ENCODE measurements at regions not wholly inside any gene's neighbourhood (a gene's known extent, or its start where the extent isn't known, plus 50 kb on each side); places are given as distances from the start of the nearest gene placed in this dataset.

- no peaks in the 10 kb centered on the region for H3K9me3 ChIP-seq
- DNase-seq (no peak), ATAC-seq (ENCODE audit: low FRiP score in 2 of 2) (no peak)
- H3K27ac ChIP-seq: no peak overlapping the region
- TF ChIP-seq CTCF (IDR thresholded peaks at IDR 0.05) (no peak), EP300 (IDR thresholded peaks at IDR 0.05) (no peak)
- no peaks in the 10 kb centered on the region for H3K27me3 ChIP-seq
- no peak overlapping the region for H3K4me3 ChIP-seq
- 0% methylated on average over 1 of the region's 1 CpG for WGBS, 2 donors
- H3K4me1 ChIP-seq: no peaks in the 10 kb centered on the region
- H3K36me3 ChIP-seq: no peaks in the 10 kb centered on the region
Observed at GRCh38 chr2:228597032-228597431, 415.5 kb upstream of the SPHKAP start.

GRCh38 chr2:228594012-228594411, 412.5 kb upstream of the SPHKAP start:
- Histone ChIP-seq H3K36me3 (no peaks in the 10 kb centered on the region), H3K27ac (no peak overlapping the region), H3K4me1 (no peaks in the 10 kb centered on the region), H3K27me3 (no peaks in the 10 kb centered on the region), H3K4me3 (no peak overlapping the region), H3K9me3 (no peaks in the 10 kb centered on the region)
- WGBS, 2 donors: 52 to 63% methylated on average over 2 of the region's 2 CpGs
- no peak for ATAC-seq (ENCODE audit: low FRiP score in 2 of 2)
- TF ChIP-seq POLR2A (IDR thresholded peaks at IDR 0.05) (no peak), EP300 (IDR thresholded peaks at IDR 0.05) (no peak), CTCF (IDR thresholded peaks at IDR 0.05) (no peak), POLR2AphosphoS5 (IDR thresholded peaks at IDR 0.05) (no peak)
- no peak for DNase-seq

DNA sequence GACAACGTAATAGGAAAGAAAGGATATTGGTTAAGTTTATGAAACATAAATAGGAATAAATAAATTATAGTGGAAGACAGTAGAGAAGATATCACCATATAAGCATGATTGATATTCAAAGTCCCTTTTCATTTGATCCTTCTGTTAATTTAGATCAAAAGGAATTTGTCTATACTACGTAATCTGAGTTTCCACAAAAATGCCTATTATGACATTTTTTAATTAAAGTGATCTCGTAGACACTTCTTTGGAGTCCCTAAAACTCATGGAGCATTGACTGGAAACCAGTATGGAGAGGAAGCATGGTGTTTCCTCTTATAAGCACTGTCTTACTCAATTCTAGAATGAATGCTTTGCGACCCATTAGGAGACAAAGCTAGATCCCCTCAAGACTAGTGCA, 411.4 kb upstream of the SPHKAP start:
- ATAC-seq (ENCODE audit: low FRiP score in 2 of 2): no peak
- no peaks in the 10 kb centered on the region for H3K36me3 ChIP-seq
- H3K4me1 ChIP-seq: no peaks in the 10 kb centered on the region
- DNase-seq: no peak
- H3K27me3 ChIP-seq: no peaks in the 10 kb centered on the region
- WGBS, 2 donors: 58 to 64% methylated on average over 4 of the region's 4 CpGs
- TF ChIP-seq CTCF (IDR thresholded peaks at IDR 0.05) (no peak), POLR2A (IDR thresholded peaks at IDR 0.05) (no peak), POLR2AphosphoS5 (IDR thresholded peaks at IDR 0.05) (no peak), EP300 (IDR thresholded peaks at IDR 0.05) (no peak)
- H3K4me3 ChIP-seq: no peak overlapping the region
- H3K9me3 ChIP-seq: no peaks in the 10 kb centered on the region
- no peak overlapping the region for H3K27ac ChIP-seq

DNA sequence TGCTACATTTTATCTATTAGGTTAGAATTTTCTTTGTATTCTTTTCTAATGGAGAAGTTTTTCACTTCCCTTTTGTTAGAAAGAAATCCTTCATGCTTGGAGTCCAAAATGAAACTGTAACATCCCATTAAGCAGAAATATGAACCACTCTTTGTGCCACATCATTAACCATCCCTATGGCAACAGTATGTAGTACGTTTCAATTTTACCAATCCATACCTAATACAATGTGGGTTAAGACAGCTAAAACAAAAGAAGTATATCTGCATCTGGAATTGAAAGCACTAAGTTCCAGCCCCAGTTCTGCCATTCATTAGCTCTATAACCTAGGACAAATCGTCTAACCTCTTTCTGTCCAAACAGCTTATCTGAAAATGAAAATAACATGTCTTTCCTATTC, 409.2 kb upstream of the SPHKAP start:
- no peak overlapping the region for H3K27ac ChIP-seq
- H3K9me3 ChIP-seq: no peaks in the 10 kb centered on the region
- H3K36me3 ChIP-seq: no peaks in the 10 kb centered on the region
- TF ChIP-seq CTCF (IDR thresholded peaks at IDR 0.05): no peak
- TF ChIP-seq POLR2A (IDR thresholded peaks at IDR 0.05): no peak
- no peak for TF ChIP-seq EP300 (IDR thresholded peaks at IDR 0.05)
- TF ChIP-seq POLR2AphosphoS5 (IDR thresholded peaks at IDR 0.05): no peak
- 80 to 82% methylated on average over 2 of the region's 2 CpGs for WGBS, 2 donors
- ATAC-seq (ENCODE audit: low FRiP score in 2 of 2) (no peak), DNase-seq (no peak)
- no peaks in the 10 kb centered on the region for H3K4me1 ChIP-seq
- no peaks in the 10 kb centered on the region for H3K27me3 ChIP-seq
- H3K4me3 ChIP-seq: no peak overlapping the region

DNA sequence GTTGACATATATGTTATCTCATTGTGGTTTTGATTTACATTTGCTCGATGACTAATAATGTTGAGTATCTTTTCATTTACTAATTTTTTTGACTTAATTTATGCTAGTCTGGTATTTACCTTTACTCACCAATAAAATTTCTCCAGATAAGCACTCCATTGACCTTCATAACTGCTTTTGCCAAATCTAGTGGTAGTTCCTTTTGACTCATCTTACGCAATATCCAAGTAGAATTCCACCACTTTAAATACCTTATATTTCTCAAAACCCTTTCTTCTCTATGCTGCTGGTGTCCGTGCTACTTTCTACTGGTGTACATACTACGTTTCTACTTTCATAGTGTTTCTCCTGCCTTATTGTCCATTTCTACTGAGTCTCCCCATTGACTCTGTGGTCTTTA, 407.6 kb upstream of the SPHKAP start:
- 66% methylated on average over 4 of the region's 4 CpGs for WGBS, 2 donors

More for the DNA sequence above, 407.6 kb upstream of the SPHKAP start:
- no peaks in the 10 kb centered on the region for H3K27me3 ChIP-seq
- no peak overlapping the region for H3K27ac ChIP-seq
- DNase-seq (no peak), ATAC-seq (ENCODE audit: low FRiP score in 2 of 2) (no peak)
- H3K4me1 ChIP-seq: no peaks in the 10 kb centered on the region
- no peaks in the 10 kb centered on the region for H3K9me3 ChIP-seq
- H3K36me3 ChIP-seq: no peaks in the 10 kb centered on the region
- no peak overlapping the region for H3K4me3 ChIP-seq
- TF ChIP-seq POLR2AphosphoS5 (IDR thresholded peaks at IDR 0.05): no peak
- no peak for TF ChIP-seq EP300 (IDR thresholded peaks at IDR 0.05)
- no peak for TF ChIP-seq CTCF (IDR thresholded peaks at IDR 0.05)
- TF ChIP-seq POLR2A (IDR thresholded peaks at IDR 0.05): no peak
